ENCODE measurements at regions not wholly inside any gene's neighbourhood (a gene's known extent, or its start where the extent isn't known, plus 50 kb on each side); places are given as distances from the start of the nearest gene placed in this dataset.

DNA sequence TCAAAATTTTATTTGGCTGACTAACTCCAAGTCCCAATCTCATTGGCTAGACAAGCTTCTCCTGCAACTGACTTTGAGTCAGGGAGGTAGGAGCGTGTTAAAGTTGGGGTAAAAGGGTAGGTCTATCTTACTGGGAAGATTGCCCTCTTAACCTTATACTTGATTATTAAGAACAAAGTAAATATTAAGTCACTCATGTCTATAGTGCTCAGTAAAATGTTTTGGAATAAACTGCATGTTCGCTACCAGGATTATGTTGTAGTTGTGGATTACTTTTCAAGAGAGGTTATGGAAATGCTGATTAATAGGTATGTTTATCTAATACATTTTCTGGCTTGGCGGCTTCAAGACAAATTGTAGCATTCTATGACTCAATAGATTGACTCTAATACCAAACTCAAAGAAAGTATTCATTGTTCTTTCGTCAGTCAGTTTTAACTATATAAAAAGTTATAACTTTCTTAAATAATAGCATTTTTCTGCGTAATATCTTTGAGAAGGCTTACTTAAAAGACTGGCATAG lies 539.1 kb downstream of the PSAT1 start:
- no peak for TF ChIP-seq POLR2A (IDR thresholded peaks at IDR 0.05)
- TF ChIP-seq, protein P1, sequence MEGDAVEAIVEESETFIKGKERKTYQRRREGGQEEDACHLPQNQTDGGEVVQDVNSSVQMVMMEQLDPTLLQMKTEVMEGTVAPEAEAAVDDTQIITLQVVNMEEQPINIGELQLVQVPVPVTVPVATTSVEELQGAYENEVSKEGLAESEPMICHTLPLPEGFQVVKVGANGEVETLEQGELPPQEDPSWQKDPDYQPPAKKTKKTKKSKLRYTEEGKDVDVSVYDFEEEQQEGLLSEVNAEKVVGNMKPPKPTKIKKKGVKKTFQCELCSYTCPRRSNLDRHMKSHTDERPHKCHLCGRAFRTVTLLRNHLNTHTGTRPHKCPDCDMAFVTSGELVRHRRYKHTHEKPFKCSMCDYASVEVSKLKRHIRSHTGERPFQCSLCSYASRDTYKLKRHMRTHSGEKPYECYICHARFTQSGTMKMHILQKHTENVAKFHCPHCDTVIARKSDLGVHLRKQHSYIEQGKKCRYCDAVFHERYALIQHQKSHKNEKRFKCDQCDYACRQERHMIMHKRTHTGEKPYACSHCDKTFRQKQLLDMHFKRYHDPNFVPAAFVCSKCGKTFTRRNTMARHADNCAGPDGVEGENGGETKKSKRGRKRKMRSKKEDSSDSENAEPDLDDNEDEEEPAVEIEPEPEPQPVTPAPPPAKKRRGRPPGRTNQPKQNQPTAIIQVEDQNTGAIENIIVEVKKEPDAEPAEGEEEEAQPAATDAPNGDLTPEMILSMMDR (IDR thresholded peaks at IDR 0.05) = no peak
- no peak for DNase-seq
- 91 to 95% methylated on average over 5 of the region's 5 CpGs for WGBS, 2 donors
- Histone ChIP-seq H3K27ac (no peak overlapping the region), H3K4me1 (no peaks in the 10 kb centered on the region), H3K9me3 (no peaks in the 10 kb centered on the region), H3K27me3 (no peaks in the 10 kb centered on the region), H3K4me3 (no peak overlapping the region), H3K36me3 (ENCODE audit: low read depth, missing control alignments) (no peaks in the 10 kb centered on the region)
- intact Hi-C loops (cut with DNase I; ENCODE audit: low total_unique reads) = no loop called here

DNA sequence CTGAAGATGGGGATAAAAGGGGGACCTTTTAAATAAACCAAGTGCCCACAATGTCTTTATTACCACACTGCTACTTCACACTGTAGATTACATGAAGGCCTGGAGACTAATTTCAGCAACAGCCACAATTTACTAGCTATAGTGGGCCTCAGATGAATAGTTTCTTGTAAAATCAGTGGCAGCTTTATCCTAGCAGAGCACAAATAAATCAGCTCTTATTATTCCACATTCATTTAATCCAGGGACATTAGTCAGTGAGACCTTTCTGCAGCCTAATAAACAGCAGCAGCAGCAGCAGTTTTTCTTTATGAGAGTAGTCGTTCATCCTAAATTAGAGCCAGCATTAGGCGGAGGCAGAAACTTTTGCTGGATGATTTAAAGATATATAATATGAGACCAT lies 542.3 kb downstream of the PSAT1 start:
- no peaks in the 10 kb centered on the region for H3K4me1 ChIP-seq
- DNase-seq = no peak
- H3K36me3 ChIP-seq (ENCODE audit: low read depth, missing control alignments) = no peaks in the 10 kb centered on the region
- TF ChIP-seq, protein P1 (IDR thresholded peaks at IDR 0.05) = no peak
- no peak for TF ChIP-seq POLR2A (IDR thresholded peaks at IDR 0.05)
- H3K27me3 ChIP-seq = no peaks in the 10 kb centered on the region
- no peak overlapping the region for H3K27ac ChIP-seq
- intact Hi-C loops (cut with DNase I; ENCODE audit: low total_unique reads) = no loop called here
- H3K9me3 ChIP-seq = no peaks in the 10 kb centered on the region
- 62 to 66% methylated on average over 2 of the region's 2 CpGs for WGBS, 2 donors
- no peak overlapping the region for H3K4me3 ChIP-seq

DNA sequence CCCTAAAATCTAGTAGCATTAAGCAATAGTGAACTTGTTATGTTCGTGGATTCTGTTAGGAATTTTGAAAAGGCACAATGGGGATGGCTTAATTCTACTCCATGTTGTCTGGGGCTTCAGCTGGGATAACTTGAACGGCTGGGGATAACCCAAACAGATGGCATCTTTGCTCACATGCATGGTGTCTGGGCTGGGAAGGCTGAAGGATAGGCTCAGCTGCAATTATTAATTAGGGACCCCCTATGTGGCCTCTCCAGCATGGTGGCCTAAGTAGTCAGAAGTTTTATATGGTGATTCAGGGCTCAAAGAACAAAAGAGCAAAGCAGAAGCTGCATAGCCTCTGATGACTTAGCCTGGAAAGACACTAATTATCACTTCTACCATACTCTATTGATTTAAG lies 551.1 kb downstream of the PSAT1 start:
- no peak for TF ChIP-seq POLR2A (IDR thresholded peaks at IDR 0.05)
- TF ChIP-seq, protein P1 (IDR thresholded peaks at IDR 0.05) = no peak
- DNase-seq = no peak
- Histone ChIP-seq H3K27ac (no peak overlapping the region), H3K4me3 (no peak overlapping the region), H3K4me1 (no peaks in the 10 kb centered on the region), H3K9me3 (no peaks in the 10 kb centered on the region), H3K36me3 (ENCODE audit: low read depth, missing control alignments) (no peaks in the 10 kb centered on the region), H3K27me3 (no peaks in the 10 kb centered on the region)
- WGBS, 2 donors = 86 to 94% methylated on average over 2 of the region's 2 CpGs
- intact Hi-C loops (cut with DNase I; ENCODE audit: low total_unique reads) = no loop called here

DNA sequence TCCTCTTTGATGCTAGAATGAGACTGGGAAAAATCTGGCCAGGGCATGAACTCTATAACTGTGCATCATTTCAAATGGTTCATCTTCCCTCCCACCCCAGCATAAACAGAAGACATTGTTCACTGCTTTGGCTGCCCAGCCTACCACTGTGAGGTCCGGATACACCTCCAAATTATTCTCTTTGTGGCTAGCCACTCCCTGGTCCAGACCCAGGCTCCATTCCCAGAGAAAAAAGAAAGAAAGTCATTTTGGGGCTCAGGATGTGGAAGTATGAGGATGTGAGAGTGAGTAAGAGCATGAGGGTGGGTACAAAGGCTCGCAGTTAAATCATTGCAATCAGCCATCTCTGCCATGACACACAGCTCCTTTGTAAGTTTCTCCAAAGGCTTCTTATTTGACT lies 559.2 kb downstream of the PSAT1 start:
- Histone ChIP-seq H3K9me3 (no peaks in the 10 kb centered on the region), H3K4me3 (no peak overlapping the region), H3K27ac (no peak overlapping the region), H3K27me3 (no peaks in the 10 kb centered on the region), H3K4me1 (no peaks in the 10 kb centered on the region), H3K36me3 (ENCODE audit: low read depth, missing control alignments) (no peaks in the 10 kb centered on the region)
- TF ChIP-seq, protein P1 (IDR thresholded peaks at IDR 0.05) = no peak
- no peak for TF ChIP-seq POLR2A (IDR thresholded peaks at IDR 0.05)
- 77 to 83% methylated on average over 2 of the region's 2 CpGs for WGBS, 2 donors
- DNase-seq = no peak
- intact Hi-C loops (cut with DNase I; ENCODE audit: low total_unique reads) = no loop called here

DNA sequence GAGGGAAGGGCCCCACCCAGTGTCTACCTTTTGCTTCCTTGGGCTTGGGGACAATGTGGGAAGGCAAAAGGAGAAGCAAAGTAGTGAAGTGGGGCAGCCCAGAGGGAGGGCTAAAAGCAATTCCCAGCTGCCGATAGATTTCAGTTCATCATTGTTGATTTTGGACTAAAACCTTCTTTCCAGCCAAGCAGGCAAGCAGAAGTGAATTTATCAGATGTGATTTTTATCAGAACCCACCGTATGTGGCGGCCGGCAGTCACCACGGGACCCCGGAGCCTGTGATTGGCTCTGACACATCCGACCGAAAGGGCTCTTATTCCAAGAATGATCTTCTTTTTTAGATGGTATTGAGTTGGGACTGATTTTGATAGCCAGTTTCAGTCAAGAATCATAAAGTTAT lies 559.9 kb downstream of the PSAT1 start:
- H3K4me1 ChIP-seq = no peaks in the 10 kb centered on the region
- no peaks in the 10 kb centered on the region for H3K36me3 ChIP-seq (ENCODE audit: low read depth, missing control alignments)
- TF ChIP-seq, protein P1 (IDR thresholded peaks at IDR 0.05) = no peak
- no peak for TF ChIP-seq POLR2A (IDR thresholded peaks at IDR 0.05)
- no peaks in the 10 kb centered on the region for H3K27me3 ChIP-seq
- no peak overlapping the region for H3K4me3 ChIP-seq
- no peaks in the 10 kb centered on the region for H3K9me3 ChIP-seq
- DNase-seq = no peak
- H3K27ac ChIP-seq = no peak overlapping the region
- intact Hi-C loops (cut with DNase I; ENCODE audit: low total_unique reads) = no loop called here
- 49 to 59% methylated on average over 8 of the region's 8 CpGs for WGBS, 2 donors

All from testis (tissue), 2 donors.